ENCODE measurements at regions not wholly inside any gene's neighbourhood (a gene's known extent, or its start where the extent isn't known, plus 50 kb on each side); places are given as distances from the start of the nearest gene placed in this dataset.

GRCh38 chr2:156158808-156159207 lies 173.7 kb downstream of the NR4A2 start:
- no peak for DNase-seq

GRCh38 chr2:156157670-156158069 lies 174.9 kb downstream of the NR4A2 start:
- peak in 2 of 3 donors; percentile 3 to 9 for DNase-seq

GRCh38 chr2:156156580-156156979 lies 175.9 kb downstream of the NR4A2 start:
- no peak for DNase-seq

GRCh38 chr2:156155319-156155718 lies 177.2 kb downstream of the NR4A2 start:
- DNase-seq, result no peak

- DNase-seq, result no peak
These were observed 181.2 kb downstream of the NR4A2 start for GRCh38 chr2:156151351-156151750.

GRCh38 chr2:156147594-156148330 lies 184.8 kb downstream of the NR4A2 start:
- no peak for DNase-seq

- DNase-seq, result no peak
These were observed 186.5 kb downstream of the NR4A2 start for GRCh38 chr2:156145976-156146375.

- DNase-seq, result no peak
These were observed 187.1 kb downstream of the NR4A2 start for GRCh38 chr2:156145469-156145868.

- DNase-seq, result no peak
These were observed 196.0 kb downstream of the NR4A2 start for GRCh38 chr2:156136566-156136965.

- no peak for DNase-seq
These were observed 197.6 kb downstream of the NR4A2 start for GRCh38 chr2:156134887-156135286.

- no peak for DNase-seq
These were observed 199.6 kb downstream of the NR4A2 start for GRCh38 chr2:156132941-156133340.

GRCh38 chr2:156132130-156132529 lies 200.4 kb downstream of the NR4A2 start:
- no peak for DNase-seq

- DNase-seq, result no peak
These were observed 203.3 kb downstream of the NR4A2 start for GRCh38 chr2:156129227-156129626.

GRCh38 chr2:156125018-156125417 lies 207.5 kb downstream of the NR4A2 start:
- DNase-seq, result no peak

- no peak for DNase-seq
These were observed 208.1 kb downstream of the NR4A2 start for GRCh38 chr2:156124458-156124857.

GRCh38 chr2:156118753-156119416 lies 213.6 kb downstream of the NR4A2 start:
- DNase-seq, result no peak

GRCh38 chr2:156116113-156116512 lies 216.4 kb downstream of the NR4A2 start:
- no peak for DNase-seq

GRCh38 chr2:156115338-156115737 lies 217.2 kb downstream of the NR4A2 start:
- DNase-seq, result no peak

GRCh38 chr2:156112323-156112722 lies 220.2 kb downstream of the NR4A2 start:
- no peak for DNase-seq

GRCh38 chr2:156110890-156111289 lies 221.6 kb downstream of the NR4A2 start:
- DNase-seq, result peak; percentile 48 to 69 (median 57)

- DNase-seq, result no peak
These were observed 233.1 kb downstream of the NR4A2 start for GRCh38 chr2:156099382-156099781.

- DNase-seq, result no peak
These were observed 234.0 kb downstream of the NR4A2 start for GRCh38 chr2:156098506-156098905.

- DNase-seq, result no peak
These were observed 243.9 kb downstream of the NR4A2 start for GRCh38 chr2:156088587-156088986.

- DNase-seq, result no peak
These were observed 244.6 kb downstream of the NR4A2 start for GRCh38 chr2:156087875-156088274.
